ENCODE measurements at regions not wholly inside any gene's neighbourhood (a gene's known extent, or its start where the extent isn't known, plus 50 kb on each side); places are given as distances from the start of the nearest gene placed in this dataset.

GRCh38 chr2:139645617-139646016 lies 865.4 kb upstream of the NXPH2 start:
- TF ChIP-seq, protein P1, sequence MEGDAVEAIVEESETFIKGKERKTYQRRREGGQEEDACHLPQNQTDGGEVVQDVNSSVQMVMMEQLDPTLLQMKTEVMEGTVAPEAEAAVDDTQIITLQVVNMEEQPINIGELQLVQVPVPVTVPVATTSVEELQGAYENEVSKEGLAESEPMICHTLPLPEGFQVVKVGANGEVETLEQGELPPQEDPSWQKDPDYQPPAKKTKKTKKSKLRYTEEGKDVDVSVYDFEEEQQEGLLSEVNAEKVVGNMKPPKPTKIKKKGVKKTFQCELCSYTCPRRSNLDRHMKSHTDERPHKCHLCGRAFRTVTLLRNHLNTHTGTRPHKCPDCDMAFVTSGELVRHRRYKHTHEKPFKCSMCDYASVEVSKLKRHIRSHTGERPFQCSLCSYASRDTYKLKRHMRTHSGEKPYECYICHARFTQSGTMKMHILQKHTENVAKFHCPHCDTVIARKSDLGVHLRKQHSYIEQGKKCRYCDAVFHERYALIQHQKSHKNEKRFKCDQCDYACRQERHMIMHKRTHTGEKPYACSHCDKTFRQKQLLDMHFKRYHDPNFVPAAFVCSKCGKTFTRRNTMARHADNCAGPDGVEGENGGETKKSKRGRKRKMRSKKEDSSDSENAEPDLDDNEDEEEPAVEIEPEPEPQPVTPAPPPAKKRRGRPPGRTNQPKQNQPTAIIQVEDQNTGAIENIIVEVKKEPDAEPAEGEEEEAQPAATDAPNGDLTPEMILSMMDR (IDR thresholded peaks at IDR 0.05; ENCODE audit: borderline replicate concordance, insufficient read depth, low read depth, low read length): no peak
- H3K4me3 ChIP-seq (ENCODE audit: low read depth, low read length): no peak overlapping the region

DNA sequence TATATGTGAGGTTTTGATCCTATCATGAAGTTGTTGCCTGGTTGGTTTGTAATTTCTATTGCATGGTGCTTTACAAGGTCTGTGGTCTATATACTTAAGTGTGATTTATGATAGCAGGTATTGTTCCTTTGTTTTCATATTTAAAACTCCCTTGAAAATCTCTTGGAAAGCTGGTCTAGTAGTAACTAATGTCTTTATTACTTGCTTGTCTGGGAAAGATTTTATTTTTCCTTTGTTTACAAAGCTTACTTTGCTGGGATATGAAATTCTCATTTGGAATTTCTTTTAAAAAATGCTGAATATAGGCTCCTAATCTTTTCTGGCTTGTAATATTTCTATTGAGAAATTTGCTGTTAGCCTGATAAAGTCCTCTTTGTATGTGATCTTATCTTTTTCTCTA lies 862.9 kb upstream of the NXPH2 start:
- TF ChIP-seq, protein P1 (IDR thresholded peaks at IDR 0.05; ENCODE audit: borderline replicate concordance, insufficient read depth, low read depth, low read length): no peak
- no peak overlapping the region for H3K4me3 ChIP-seq (ENCODE audit: low read depth, low read length)

DNA sequence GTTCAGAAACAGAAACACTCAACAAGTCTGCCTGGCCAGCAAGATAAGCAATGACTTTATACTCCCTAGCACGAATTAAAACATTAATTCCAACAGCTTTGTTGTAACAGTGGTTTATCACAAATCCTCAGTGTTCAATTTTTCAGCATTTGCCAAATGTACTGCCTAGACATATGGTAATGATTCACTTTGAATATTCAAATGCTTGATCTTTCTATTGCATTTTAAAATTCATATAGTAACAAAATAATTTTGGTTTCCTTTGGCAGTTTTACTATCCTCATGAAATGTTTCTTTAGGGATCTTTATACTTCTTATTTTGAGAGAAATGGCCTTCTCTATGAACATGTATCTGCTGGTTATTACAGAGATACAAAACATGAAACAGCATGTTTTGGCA lies 851.8 kb upstream of the NXPH2 start:
- H3K4me3 ChIP-seq (ENCODE audit: low read depth, low read length): no peak overlapping the region
- TF ChIP-seq, protein P1 (IDR thresholded peaks at IDR 0.05; ENCODE audit: borderline replicate concordance, insufficient read depth, low read depth, low read length): no peak

- TF ChIP-seq, protein P1 (IDR thresholded peaks at IDR 0.05; ENCODE audit: borderline replicate concordance, insufficient read depth, low read depth, low read length): no peak
- H3K4me3 ChIP-seq (ENCODE audit: low read depth, low read length): no peak overlapping the region
Measured at GRCh38 chr2:139628931-139629330, 848.7 kb upstream of the NXPH2 start.

GRCh38 chr2:139626128-139626527 lies 845.9 kb upstream of the NXPH2 start:
- TF ChIP-seq, protein P1 (IDR thresholded peaks at IDR 0.05; ENCODE audit: borderline replicate concordance, insufficient read depth, low read depth, low read length): no peak
- no peak overlapping the region for H3K4me3 ChIP-seq (ENCODE audit: low read depth, low read length)

- TF ChIP-seq, protein P1 (IDR thresholded peaks at IDR 0.05; ENCODE audit: borderline replicate concordance, insufficient read depth, low read depth, low read length): no peak
Measured at GRCh38 chr2:139622691-139623090, 842.5 kb upstream of the NXPH2 start.

DNA sequence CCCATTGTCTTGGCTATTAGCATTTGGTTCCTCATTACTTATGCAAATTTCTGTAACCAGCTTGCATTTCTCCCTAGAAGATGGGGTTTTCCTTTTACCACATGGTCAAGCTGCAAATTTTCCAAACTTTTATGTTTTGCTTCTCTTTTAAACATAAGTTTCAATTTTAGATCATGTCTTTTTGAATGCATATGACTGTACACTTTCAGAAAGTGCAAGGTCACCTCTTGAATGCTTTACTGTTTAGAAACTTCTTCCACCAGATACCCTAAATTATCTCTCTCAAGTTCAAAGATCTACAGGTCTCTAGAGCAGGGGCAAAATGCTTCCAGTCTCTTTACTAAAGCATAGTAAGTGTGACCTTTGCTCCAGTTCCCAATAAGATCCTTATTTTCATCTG lies 837.6 kb upstream of the NXPH2 start:
- TF ChIP-seq, protein P1 (IDR thresholded peaks at IDR 0.05; ENCODE audit: borderline replicate concordance, insufficient read depth, low read depth, low read length): no peak
- H3K4me3 ChIP-seq (ENCODE audit: low read depth, low read length): no peak overlapping the region

More at GRCh38 chr2:139622691-139623090, 842.5 kb upstream of the NXPH2 start:
- no peak overlapping the region for H3K4me3 ChIP-seq (ENCODE audit: low read depth, low read length)

All from GM12875 (cell line).